SK-N-SH (cell line): ENCODE measurements at regions not wholly inside any gene's neighbourhood (a gene's known extent, or its start where the extent isn't known, plus 50 kb on each side); places are given as distances from the start of the nearest gene placed in this dataset.
"Not testable (repeated sequence)": the region's sequence is repeated elsewhere in the genome, so short reads cannot be mapped to it uniquely, and the experiment has no call there.

Experiments
- EP300 ChIP-seq, 2 experiments: IDR thresholded peaks; 2 replicates each; pipeline versions ENCODE4 v1.4.0 to v1.6.1; 2012; ENCODE audit warnings: borderline replicate concordance in 1 of 2, low read depth in 1 of 2, low read length in 1 of 2
- GABPA ChIP-seq: IDR thresholded peaks from 2 replicates; pipeline ENCODE4 v1.4.0; 2012; ENCODE audit warnings: low read depth, mild to moderate bottlenecking
- RCOR1 ChIP-seq: fragments of 150-350 bp; IDR thresholded peaks from 2 replicates; pipeline ENCODE4 v1.6.1; 2017; ENCODE audit warnings: antibody characterized with exemption, low read length
- YY1 ChIP-seq: IDR thresholded peaks from 2 replicates; pipeline ENCODE4 v1.4.0; 2012; ENCODE audit warnings: low read depth, mild to moderate bottlenecking
- TF ChIP-seq, protein P1 (sequence below): fragments of 200-600 bp; sonication (generic); IDR thresholded peaks from 2 replicates; pipeline ENCODE4 v1.6.1; 2017; ENCODE audit warnings: antibody characterized with exemption, mild to moderate bottlenecking, moderate library complexity
- TF ChIP-seq, protein P2 (sequence below): fragments of 150-350 bp; IDR thresholded peaks from 2 replicates; pipeline ENCODE4 v1.6.1; 2017; ENCODE audit warnings: antibody characterized with exemption, low read length, low read depth, borderline replicate concordance

DNA sequence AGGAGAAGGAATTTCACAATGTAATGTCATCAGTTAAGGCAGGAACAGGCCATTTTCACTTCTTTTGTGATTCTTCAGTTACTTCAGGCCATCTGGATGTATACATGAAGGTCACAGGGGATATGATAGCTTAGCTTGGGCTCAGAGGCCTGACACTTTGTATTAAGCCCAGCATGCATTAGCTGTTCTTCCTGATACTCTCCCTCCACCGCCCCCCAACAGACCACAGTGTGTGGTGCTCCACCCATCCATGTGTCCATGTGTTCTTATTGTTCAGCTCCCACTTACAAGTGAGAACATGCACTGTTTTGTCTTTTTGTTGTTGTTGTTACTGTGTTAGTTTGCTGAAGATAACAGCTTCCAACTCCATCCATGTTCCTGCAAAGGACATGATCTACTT is 1453.4 kb downstream of the FAM181B start:
- TF ChIP-seq, protein P1, sequence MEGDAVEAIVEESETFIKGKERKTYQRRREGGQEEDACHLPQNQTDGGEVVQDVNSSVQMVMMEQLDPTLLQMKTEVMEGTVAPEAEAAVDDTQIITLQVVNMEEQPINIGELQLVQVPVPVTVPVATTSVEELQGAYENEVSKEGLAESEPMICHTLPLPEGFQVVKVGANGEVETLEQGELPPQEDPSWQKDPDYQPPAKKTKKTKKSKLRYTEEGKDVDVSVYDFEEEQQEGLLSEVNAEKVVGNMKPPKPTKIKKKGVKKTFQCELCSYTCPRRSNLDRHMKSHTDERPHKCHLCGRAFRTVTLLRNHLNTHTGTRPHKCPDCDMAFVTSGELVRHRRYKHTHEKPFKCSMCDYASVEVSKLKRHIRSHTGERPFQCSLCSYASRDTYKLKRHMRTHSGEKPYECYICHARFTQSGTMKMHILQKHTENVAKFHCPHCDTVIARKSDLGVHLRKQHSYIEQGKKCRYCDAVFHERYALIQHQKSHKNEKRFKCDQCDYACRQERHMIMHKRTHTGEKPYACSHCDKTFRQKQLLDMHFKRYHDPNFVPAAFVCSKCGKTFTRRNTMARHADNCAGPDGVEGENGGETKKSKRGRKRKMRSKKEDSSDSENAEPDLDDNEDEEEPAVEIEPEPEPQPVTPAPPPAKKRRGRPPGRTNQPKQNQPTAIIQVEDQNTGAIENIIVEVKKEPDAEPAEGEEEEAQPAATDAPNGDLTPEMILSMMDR: not testable (repeated sequence)
- not testable (repeated sequence) for TF ChIP-seq EP300 (IDR thresholded peaks at IDR 0.05; ENCODE audit: borderline replicate concordance in 1 of 2, low read depth in 1 of 2, low read length in 1 of 2); YY1; RCOR1; GABPA
- TF ChIP-seq, protein P2, sequence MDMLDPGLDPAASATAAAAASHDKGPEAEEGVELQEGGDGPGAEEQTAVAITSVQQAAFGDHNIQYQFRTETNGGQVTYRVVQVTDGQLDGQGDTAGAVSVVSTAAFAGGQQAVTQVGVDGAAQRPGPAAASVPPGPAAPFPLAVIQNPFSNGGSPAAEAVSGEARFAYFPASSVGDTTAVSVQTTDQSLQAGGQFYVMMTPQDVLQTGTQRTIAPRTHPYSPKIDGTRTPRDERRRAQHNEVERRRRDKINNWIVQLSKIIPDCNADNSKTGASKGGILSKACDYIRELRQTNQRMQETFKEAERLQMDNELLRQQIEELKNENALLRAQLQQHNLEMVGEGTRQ: not testable (repeated sequence)
